Neutrophil (primary cell): ENCODE measurements at regions not wholly inside any gene's neighbourhood (a gene's known extent, or its start where the extent isn't known, plus 50 kb on each side); places are given as distances from the start of the nearest gene placed in this dataset.

Experiments
- H3K27ac ChIP-seq: fragments of 200-600 bp; sonication (generic); 2 replicates; pipeline ENCODE4 v1.5.1; 2016; ENCODE audit warnings: mild to moderate bottlenecking, moderate library complexity
- H3K27me3 ChIP-seq: fragments of 200-600 bp; sonication (generic); 2 replicates; pipeline ENCODE4 v1.6.0; 2016; ENCODE audit warnings: mild to moderate bottlenecking
- H3K36me3 ChIP-seq: fragments of 200-600 bp; sonication (generic); 2 replicates; pipeline ENCODE4 v1.5.1; 2017
- H3K4me1 ChIP-seq, 2 experiments: fragments of 200-600 bp in 1 of 2; sonication (generic) in 1 of 2; 1 replicate in 1 of 2; 2 replicates in 1 of 2; pipeline versions ENCODE4 v1.5.1 to v1.6.1; 2013 to 2016; ENCODE audit warnings: low read depth in 1 of 2, low read length in 1 of 2, mild to moderate bottlenecking in 1 of 2, moderate library complexity in 1 of 2; ENCODE audit not compliant: control insufficient read depth in 1 of 2, insufficient read depth in 1 of 2
- H3K4me3 ChIP-seq, 2 experiments: fragments of 200-600 bp in 1 of 2; sonication (generic) in 1 of 2; 1 replicate in 1 of 2; 2 replicates in 1 of 2; pipeline ENCODE4 v1.5.1; 2013 to 2016; ENCODE audit warnings: low read depth in 1 of 2, low read length in 1 of 2, mild to moderate bottlenecking in 1 of 2, moderate library complexity in 1 of 2
- H3K9me3 ChIP-seq: fragments of 200-600 bp; sonication (generic); 2 replicates; pipeline ENCODE4 v1.5.1; 2016
- TF ChIP-seq, protein P1 (sequence below): fragments of 200-600 bp; sonication (generic); IDR thresholded peaks from 2 replicates; pipeline ENCODE4 v1.5.1; 2016; ENCODE audit warnings: antibody characterized with exemption

DNA sequence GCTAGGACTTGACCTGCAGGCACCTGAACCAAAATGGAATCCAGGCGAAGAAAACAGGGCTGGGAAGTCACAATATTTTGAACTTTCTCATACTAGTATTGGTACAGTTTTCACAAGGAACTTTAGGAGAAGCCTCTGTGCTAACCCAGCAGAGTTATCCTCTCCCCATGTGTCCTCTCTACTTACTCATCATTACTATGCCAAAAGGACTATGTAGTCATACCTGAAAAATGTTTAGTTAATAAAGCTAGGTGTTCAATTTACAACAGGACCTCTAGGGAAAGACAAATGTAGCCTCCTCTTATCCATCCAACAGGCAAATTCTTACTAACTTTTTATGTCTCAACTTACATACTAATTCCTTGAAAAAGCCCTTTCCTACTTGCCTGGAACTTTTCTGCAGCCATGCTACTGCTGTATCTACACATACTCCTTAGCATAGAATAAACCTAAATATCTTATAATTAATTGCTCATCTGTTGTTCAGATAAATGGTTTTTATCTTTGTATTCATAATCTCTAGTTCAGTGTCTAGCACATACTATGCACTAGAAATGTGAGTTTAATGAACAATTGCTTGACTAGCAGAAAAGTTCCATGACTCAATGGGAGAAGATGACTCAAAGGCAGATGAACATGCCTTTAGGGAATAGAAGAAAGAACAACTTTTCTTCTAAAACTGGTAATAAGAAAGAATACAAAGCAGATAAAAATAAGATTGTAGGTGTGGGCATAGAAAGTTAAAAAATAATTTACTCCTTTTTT lies 215.5 kb upstream of the VEGFC start:
- Histone ChIP-seq H3K9me3 (no peaks in the 10 kb centered on the region), H3K27me3 (no peaks in the 10 kb centered on the region), H3K36me3 (no peaks in the 10 kb centered on the region), H3K4me3 (no peak overlapping the region), H3K27ac (no peak overlapping the region), H3K4me1 (no peaks in the 10 kb centered on the region)
- TF ChIP-seq, protein P1, sequence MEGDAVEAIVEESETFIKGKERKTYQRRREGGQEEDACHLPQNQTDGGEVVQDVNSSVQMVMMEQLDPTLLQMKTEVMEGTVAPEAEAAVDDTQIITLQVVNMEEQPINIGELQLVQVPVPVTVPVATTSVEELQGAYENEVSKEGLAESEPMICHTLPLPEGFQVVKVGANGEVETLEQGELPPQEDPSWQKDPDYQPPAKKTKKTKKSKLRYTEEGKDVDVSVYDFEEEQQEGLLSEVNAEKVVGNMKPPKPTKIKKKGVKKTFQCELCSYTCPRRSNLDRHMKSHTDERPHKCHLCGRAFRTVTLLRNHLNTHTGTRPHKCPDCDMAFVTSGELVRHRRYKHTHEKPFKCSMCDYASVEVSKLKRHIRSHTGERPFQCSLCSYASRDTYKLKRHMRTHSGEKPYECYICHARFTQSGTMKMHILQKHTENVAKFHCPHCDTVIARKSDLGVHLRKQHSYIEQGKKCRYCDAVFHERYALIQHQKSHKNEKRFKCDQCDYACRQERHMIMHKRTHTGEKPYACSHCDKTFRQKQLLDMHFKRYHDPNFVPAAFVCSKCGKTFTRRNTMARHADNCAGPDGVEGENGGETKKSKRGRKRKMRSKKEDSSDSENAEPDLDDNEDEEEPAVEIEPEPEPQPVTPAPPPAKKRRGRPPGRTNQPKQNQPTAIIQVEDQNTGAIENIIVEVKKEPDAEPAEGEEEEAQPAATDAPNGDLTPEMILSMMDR, result no peak

DNA sequence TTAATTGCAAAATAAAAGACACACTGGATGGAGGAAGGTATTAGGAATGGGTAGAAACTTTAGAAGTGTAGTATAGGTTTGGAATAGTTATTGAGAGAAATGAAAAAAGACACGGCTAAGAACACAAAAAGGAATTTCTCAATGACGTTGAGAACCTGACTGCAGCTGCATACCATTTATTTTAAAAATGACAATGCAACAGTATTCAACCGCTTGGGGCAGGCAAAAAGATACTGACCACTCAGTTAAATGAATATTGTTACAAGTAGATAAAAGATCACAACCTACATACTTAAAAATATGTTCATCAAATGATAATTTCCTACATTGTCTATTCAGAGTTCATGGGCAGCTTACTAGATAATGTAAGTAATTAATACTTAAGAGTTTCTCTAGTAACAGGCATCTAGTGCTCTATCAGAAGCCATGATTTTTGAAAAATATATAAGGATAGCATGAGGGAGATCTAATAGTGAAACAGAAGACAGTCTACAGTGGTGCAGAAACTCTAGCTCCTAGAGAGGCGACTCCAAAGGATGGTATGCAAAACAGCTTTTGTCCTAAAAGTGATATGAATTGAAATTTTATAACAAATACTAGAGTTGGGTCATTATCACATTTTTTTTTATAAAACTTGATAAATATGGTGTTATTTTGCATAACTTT lies 216.2 kb upstream of the VEGFC start:
- H3K27ac ChIP-seq, result no peak overlapping the region
- H3K9me3 ChIP-seq, result no peaks in the 10 kb centered on the region
- no peaks in the 10 kb centered on the region for H3K36me3 ChIP-seq
- TF ChIP-seq, protein P1, result no peak
- no peak overlapping the region for H3K4me3 ChIP-seq
- H3K4me1 ChIP-seq, result no peaks in the 10 kb centered on the region
- no peaks in the 10 kb centered on the region for H3K27me3 ChIP-seq

DNA sequence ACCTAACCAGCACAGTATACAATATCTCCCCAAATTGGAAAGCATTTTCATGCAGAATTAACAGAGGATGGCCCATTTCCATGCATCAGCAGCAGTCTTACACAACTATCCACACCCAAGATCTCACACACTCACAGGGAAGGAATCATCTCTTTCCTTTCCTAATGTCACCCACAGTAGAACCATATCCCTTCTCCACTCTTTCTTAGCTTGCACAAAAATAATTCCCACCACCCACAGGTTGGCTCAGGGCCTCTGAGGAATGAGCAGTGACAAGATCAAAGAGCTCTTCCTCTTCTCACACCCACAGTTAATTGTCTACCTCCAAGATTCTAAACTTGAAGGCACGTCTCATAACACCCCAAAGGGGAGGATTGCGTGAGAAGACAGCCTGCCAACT lies 217.7 kb upstream of the VEGFC start:
- Histone ChIP-seq H3K9me3 (no peaks in the 10 kb centered on the region), H3K27me3 (no peaks in the 10 kb centered on the region), H3K36me3 (no peaks in the 10 kb centered on the region), H3K4me1 (no peaks in the 10 kb centered on the region), H3K4me3 (no peak overlapping the region), H3K27ac (no peak overlapping the region)
- TF ChIP-seq, protein P1, result no peak

DNA sequence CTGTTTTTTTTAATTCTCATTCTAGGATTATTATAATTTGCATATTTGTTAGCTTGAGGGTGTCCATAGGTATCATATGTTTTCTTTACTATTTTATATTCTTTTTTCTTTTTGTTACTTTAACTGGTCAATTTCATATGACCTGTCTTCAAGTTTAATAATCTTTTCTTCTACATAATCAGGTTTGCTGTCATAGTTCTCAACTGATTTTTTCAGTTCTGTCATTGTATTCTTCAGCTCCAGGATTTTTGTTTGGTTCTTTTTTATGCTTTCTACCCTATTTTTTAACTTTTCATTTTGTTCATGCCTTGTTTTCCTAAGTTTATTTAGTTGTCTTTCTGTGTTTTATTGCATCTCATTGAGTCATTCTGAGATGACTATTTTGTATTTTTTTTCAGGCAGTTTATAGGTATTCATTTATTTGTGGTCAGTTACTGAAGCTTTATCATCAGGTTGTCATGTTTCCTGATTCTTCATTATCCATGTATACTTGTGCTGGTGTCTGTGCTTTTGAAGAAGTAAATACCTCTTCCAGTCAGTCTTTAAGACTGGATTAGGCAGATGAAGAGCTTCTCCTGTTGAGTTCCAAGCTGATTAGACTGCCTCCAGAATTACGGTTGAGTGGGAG lies 220.3 kb upstream of the VEGFC start:
- Histone ChIP-seq H3K27me3 (no peaks in the 10 kb centered on the region), H3K4me3 (no peak overlapping the region), H3K27ac (no peak overlapping the region), H3K4me1 (no peaks in the 10 kb centered on the region), H3K36me3 (no peaks in the 10 kb centered on the region), H3K9me3 (no peaks in the 10 kb centered on the region)
- TF ChIP-seq, protein P1, result no peak

DNA sequence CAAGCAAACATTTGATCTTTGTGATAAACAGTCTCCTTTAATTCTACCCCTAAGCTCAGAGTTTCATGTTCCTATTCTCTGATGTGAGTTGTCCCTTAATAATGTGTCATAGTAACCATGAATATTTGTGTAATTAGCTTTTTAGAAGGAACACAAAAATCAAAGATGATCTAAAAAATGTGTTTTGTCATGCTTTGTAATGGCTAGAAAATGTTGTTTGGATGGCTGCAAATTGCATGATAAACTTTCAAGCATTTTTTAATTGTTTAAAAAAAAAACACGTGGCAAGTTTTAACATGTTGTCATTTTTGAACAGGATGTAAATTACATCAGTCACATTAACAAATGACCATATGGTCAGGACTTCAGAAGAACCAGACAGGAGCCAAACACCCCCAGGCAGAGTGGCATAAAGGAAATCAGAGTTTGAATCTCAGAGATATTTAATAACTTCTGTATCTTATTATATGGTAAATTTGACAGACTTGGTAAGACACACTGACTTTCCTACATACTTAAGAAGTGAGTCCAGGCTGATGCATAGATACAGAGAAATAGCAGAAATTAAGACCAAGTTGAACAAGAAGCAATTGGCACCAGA lies 223.9 kb upstream of the VEGFC start:
- Histone ChIP-seq H3K9me3 (no peaks in the 10 kb centered on the region), H3K36me3 (no peaks in the 10 kb centered on the region), H3K27me3 (no peaks in the 10 kb centered on the region), H3K4me1 (no peaks in the 10 kb centered on the region), H3K4me3 (no peak overlapping the region), H3K27ac (no peak overlapping the region)
- TF ChIP-seq, protein P1, result no peak
